A673 (cell line): ENCODE measurements at regions not wholly inside any gene's neighbourhood (a gene's known extent, or its start where the extent isn't known, plus 50 kb on each side); places are given as distances from the start of the nearest gene placed in this dataset.

Source experiments
- BruUV-seq: library from RNA; stranded (reverse); fragments of 400-500 nt; replicated peaks from 2 replicates; lab custom pipeline; 2021; lab: Mats Ljungman, UMichigan
- CTCF ChIA-PET: fragments of 300-600 bp; sonication (Branson Sonifier 250); formaldehyde crosslinking; loops from one replicate; lab custom pipeline; 2022; ENCODE audit warnings: antibody characterized with exemption; lab: Charles Lee
- POLR2A ChIA-PET: fragments of 300-600 bp; sonication (Branson Sonifier 250); formaldehyde crosslinking; loops from one replicate; lab custom pipeline; 2022; ENCODE audit warnings: antibody characterized with exemption; ENCODE audit not compliant: low non-redundant PET; lab: Charles Lee
- DNase-seq: peaks from one replicate; pipeline ENCODE4 v3.0.0-alpha.2; 2015; ENCODE audit warnings: low spot score
- H3K27ac ChIP-seq: fragments of 200-600 bp; sonication (generic); 2 replicates; pipeline ENCODE4 v1.5.1; 2016; ENCODE audit warnings: mixed run types, low read depth, mild to moderate bottlenecking, mixed read lengths, antibody characterized with exemption, low read length; ENCODE audit not compliant: poor library complexity, severe bottlenecking
- H3K27me3 ChIP-seq: fragments of 200-600 bp; sonication (generic); replicated peaks from 2 replicates; pipeline ENCODE4 v1.6.1; 2017; ENCODE audit warnings: mixed run types, low read depth, mild to moderate bottlenecking, mixed read lengths, antibody characterized with exemption, low read length; ENCODE audit not compliant: insufficient read depth, poor library complexity
- H3K36me3 ChIP-seq: fragments of 200-600 bp; sonication (generic); 2 replicates; pipeline ENCODE4 v1.6.1; 2016; ENCODE audit warnings: mixed run types, mild to moderate bottlenecking, mixed read lengths, antibody characterized with exemption, low read length; ENCODE audit not compliant: insufficient read depth, poor library complexity, severe bottlenecking
- H3K4me1 ChIP-seq: fragments of 200-600 bp; sonication (generic); 2 replicates; pipeline ENCODE4 v1.6.1; 2017; ENCODE audit warnings: mixed run types, mild to moderate bottlenecking, mixed read lengths, antibody characterized with exemption, low read length; ENCODE audit not compliant: insufficient read depth, poor library complexity, severe bottlenecking
- H3K4me3 ChIP-seq: fragments of 200-600 bp; sonication (generic); 2 replicates; pipeline ENCODE4 v1.5.1; 2016; ENCODE audit warnings: low read depth, mixed run types, mild to moderate bottlenecking, mixed read lengths, low read length; ENCODE audit not compliant: poor library complexity, severe bottlenecking
- H3K9me3 ChIP-seq: fragments of 200-600 bp; sonication (generic); 2 replicates; pipeline ENCODE4 v1.6.1; 2016; ENCODE audit warnings: mixed run types, low read depth, mild to moderate bottlenecking, mixed read lengths, antibody characterized with exemption, low read length; ENCODE audit not compliant: poor library complexity, severe bottlenecking
- CTCF ChIP-seq: fragments of 300-800, 200-600 bp; sonication (generic); conservative IDR thresholded peaks from 2 replicates; pipeline ENCODE4 v1.5.1; 2017; ENCODE audit warnings: low read depth, mild to moderate bottlenecking, antibody characterized with exemption, low read length, moderate library complexity, mixed read lengths
- EZH2 ChIP-seq: fragments of 200-600 bp; sonication (generic); IDR thresholded peaks from 2 replicates; pipeline ENCODE4 v1.6.1; 2017; ENCODE audit warnings: borderline replicate concordance, low read depth, mild to moderate bottlenecking, mixed read lengths, antibody characterized with exemption, low read length; ENCODE audit not compliant: poor library complexity, severe bottlenecking
- intact Hi-C: fragments of 100-400 bp; cut with micrococcal nuclease; formaldehyde crosslinking; loops from one replicate; pipeline ENCODE4 v1.10.0; 2022; ENCODE audit not compliant: unreplicated experiment

GRCh38 chr1:29854700-29855276 is 618.5 kb downstream of the PTPRU start:
- Histone ChIP-seq H3K9me3 (no peaks in the 10 kb centered on the region), H3K4me3 (no peak overlapping the region), H3K36me3 (no peaks in the 10 kb centered on the region), H3K4me1 (peaks cover 50% of the 10 kb centered on the region), H3K27ac (no peak overlapping the region), H3K27me3 (no peaks in the 10 kb centered on the region)
- POLR2A ChIA-PET: no interaction called here
- intact Hi-C loops: loop anchor here (10.0 kb wide), 1 partner anchor 400 kb away; no protein-coding TSS in a partner anchor
- BruUV-seq: no TSS peak
- CTCF ChIA-PET: interaction anchor here (0.8 kb wide), 1 partner anchor 231 kb away, joined by 3 read pairs; no protein-coding TSS in a partner anchor
- DNase-seq: no peak
- TF ChIP-seq CTCF (no peak), EZH2 (no peak)

DNA sequence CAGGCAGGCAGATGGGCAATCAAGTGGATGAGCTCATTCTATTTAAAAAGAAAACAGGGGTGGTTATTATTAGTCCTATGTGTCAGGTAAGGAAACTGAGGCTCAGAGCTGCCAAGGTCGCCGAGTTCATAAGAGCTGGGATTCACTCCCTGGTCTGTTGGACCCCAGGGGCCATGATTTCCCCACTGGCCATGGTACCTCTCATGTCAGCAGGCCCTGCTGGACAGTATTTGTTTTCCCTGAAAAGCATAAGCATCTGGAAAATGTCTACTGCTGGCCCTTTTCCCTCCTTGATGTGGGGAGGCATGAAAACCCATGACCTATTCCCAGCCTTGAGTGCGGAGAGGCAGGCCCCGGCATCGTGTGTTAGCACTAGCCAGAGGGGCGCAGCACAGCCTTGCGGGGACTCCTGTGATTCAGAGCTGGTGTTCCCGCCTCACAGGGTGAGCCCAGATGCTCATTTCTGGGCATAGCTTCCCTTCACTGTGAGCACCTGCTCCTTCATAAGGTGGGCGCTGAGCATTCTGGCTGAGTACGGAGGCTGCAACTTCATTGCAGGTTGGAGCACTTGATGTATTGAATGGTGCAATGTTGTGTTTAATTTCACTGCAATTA is 617.5 kb downstream of the PTPRU start:
- TF ChIP-seq CTCF (no peak), EZH2 (no peak)
- no TSS peak for BruUV-seq
- intact Hi-C loops: loop anchor here (10.0 kb wide), 1 partner anchor 401 kb away; no protein-coding TSS in a partner anchor
- Histone ChIP-seq H3K4me1 (peaks cover 40% of the 10 kb centered on the region), H3K27ac (no peak overlapping the region), H3K36me3 (no peaks in the 10 kb centered on the region), H3K27me3 (no peaks in the 10 kb centered on the region), H3K9me3 (no peaks in the 10 kb centered on the region), H3K4me3 (no peak overlapping the region)
- DNase-seq: no peak
- ChIA-PET POLR2A (no interaction called here), CTCF (no interaction called here)

DNA sequence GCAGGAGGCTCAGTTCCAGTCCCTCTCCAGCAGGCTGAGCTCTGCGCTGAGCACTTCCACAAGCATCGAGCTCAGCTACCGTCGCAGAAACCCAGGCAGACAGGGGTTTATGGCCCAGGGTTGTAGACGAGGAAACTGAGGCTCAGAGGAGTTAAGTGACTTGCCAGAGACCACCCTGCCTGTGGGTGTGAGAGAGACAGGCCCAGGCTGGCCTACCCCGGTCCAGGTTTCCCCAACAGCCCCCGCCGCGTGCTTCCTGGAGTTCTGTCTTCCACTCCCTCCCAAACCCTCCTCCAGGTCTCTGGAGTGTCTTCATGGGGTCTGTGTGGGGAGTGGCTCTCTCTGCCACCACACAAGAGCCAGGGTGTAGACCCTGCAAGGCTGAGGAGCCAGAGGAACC is 615.9 kb downstream of the PTPRU start:
- Histone ChIP-seq H3K27me3 (no peaks in the 10 kb centered on the region), H3K9me3 (no peaks in the 10 kb centered on the region), H3K36me3 (no peaks in the 10 kb centered on the region), H3K4me3 (no peak overlapping the region), H3K27ac (no peak overlapping the region), H3K4me1 (peaks cover 24% of the 10 kb centered on the region)
- POLR2A ChIA-PET: no interaction called here
- no peak for DNase-seq
- CTCF ChIA-PET: no interaction called here
- BruUV-seq: no TSS peak
- TF ChIP-seq EZH2 (no peak), CTCF (no peak)
- intact Hi-C loops: loop anchor here (10.0 kb wide), 1 partner anchor 403 kb away; no protein-coding TSS in a partner anchor
